ENCODE measurements at regions not wholly inside any gene's neighbourhood (a gene's known extent, or its start where the extent isn't known, plus 50 kb on each side); places are given as distances from the start of the nearest gene placed in this dataset.
A peak's percentile ranks its signal among the peaks of the same experiment; 100 is the strongest.

GRCh38 chr18:46282646-46283045 is 178.5 kb downstream of the HAUS1 start:
- no peak overlapping the region for H3K27ac ChIP-seq
- Mint-ChIP-seq H3K27me3 (ENCODE audit: insufficient read depth, low read depth) (no peaks in the 10 kb centered on the region), H3K4me1 (peaks cover 21% of the 10 kb centered on the region), H3K36me3 (no peaks in the 10 kb centered on the region), H3K9me3 (no peaks in the 10 kb centered on the region), H3K27ac (no peak overlapping the region), H3K4me3 (no peak overlapping the region)
- H3K4me1 ChIP-seq: peaks cover 18% of the 10 kb centered on the region
- no peak overlapping the region for H2AFZ ChIP-seq (replicated peaks)
- H3K4me2 ChIP-seq: no peak overlapping the region
- no peak for DNase-seq (ENCODE audit: low spot score)
- H3K9me3 ChIP-seq (ENCODE audit: low read depth): no peaks in the 10 kb centered on the region
- no peaks in the 10 kb centered on the region for H3K27me3 ChIP-seq
- no peak for TF ChIP-seq EZH2phosphoT487 (IDR thresholded peaks at IDR 0.05)
- TF ChIP-seq EZH2 (IDR thresholded peaks at IDR 0.05): no peak
- no peak for TF ChIP-seq CTCF (IDR thresholded peaks at IDR 0.05)
- no peaks in the 10 kb centered on the region for H3K36me3 ChIP-seq
- H3K79me2 ChIP-seq (ENCODE audit: low read depth): no peaks in the 10 kb centered on the region
- H4K20me1 ChIP-seq (ENCODE audit: low read depth): peaks cover 5% of the 10 kb centered on the region
- no peak overlapping the region for H3K9ac ChIP-seq
- H3F3A ChIP-seq (ENCODE audit: low read depth): peaks cover 19% of the 10 kb centered on the region
- no peak overlapping the region for H3K4me3 ChIP-seq

DNA sequence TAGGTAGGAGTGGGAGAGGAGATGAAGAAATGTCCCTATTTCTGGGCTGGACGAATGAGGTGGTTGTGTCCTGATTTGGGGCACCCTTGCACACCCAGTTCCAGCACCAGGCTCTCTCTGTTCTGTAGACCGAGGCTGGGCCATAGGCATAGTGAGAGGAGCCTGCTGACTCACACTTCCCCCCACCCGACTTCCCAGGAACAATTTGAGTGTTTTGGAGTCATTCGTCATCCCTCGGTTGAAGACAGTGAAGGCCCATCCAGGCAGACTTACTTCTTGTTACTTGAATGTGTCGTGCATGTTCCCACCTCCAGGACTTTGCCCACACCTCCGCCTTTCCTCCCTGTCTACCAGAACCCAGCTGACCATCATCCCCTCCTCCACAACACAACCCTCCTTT is 179.1 kb downstream of the HAUS1 start:
- Histone ChIP-seq H3K4me1 (peaks cover 18% of the 10 kb centered on the region), H3K9me3 (ENCODE audit: low read depth) (no peaks in the 10 kb centered on the region), H3K27ac (no peak overlapping the region), H3K36me3 (no peaks in the 10 kb centered on the region), H3K4me3 (no peak overlapping the region), H3K9ac (no peak overlapping the region), H3K27me3 (no peaks in the 10 kb centered on the region), H4K20me1 (ENCODE audit: low read depth) (peaks cover 5% of the 10 kb centered on the region), H3F3A (ENCODE audit: low read depth) (peaks cover 19% of the 10 kb centered on the region), H3K4me2 (peak overlapping the region; percentile 31), H2AFZ (replicated peaks) (no peak overlapping the region), H3K79me2 (ENCODE audit: low read depth) (no peaks in the 10 kb centered on the region)
- no peaks in the 10 kb centered on the region for H3K9me3 Mint-ChIP-seq
- DNase-seq (ENCODE audit: low spot score): no peak
- H3K36me3 Mint-ChIP-seq: no peaks in the 10 kb centered on the region
- H3K27me3 Mint-ChIP-seq (ENCODE audit: insufficient read depth, low read depth): no peaks in the 10 kb centered on the region
- H3K4me3 Mint-ChIP-seq: no peak overlapping the region
- H3K4me1 Mint-ChIP-seq: peaks cover 17% of the 10 kb centered on the region
- TF ChIP-seq EZH2 (IDR thresholded peaks at IDR 0.05) (no peak), EZH2phosphoT487 (IDR thresholded peaks at IDR 0.05) (no peak), CTCF (IDR thresholded peaks at IDR 0.05) (no peak)
- H3K27ac Mint-ChIP-seq: no peak overlapping the region

DNA sequence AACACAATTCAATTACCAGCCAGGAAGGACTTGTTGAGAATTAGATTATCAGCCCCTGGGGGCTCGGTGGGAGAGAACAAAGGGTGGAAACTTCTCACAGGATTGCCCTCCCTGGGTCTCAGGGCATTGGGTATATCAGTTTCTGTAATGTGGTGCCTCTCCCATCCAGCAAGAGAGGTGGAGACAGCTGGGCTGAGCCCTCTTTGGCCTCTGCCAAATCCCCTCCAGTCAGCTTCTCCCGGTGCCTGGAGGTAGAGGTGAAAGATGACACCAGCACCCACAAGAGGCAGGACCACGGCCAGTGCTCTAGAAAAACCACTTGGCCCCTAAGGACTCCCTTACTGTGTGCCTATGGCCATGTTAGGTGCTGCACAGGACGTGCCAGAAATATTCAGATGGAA is 179.7 kb downstream of the HAUS1 start:
- H2AFZ ChIP-seq (replicated peaks): no peak overlapping the region

More for the DNA sequence above, 179.7 kb downstream of the HAUS1 start:
- peak overlapping the region; percentile 31 for H3K4me2 ChIP-seq
- no peaks in the 10 kb centered on the region for H3K27me3 ChIP-seq
- no peak overlapping the region for H3K4me3 ChIP-seq
- peak; percentile 78 for DNase-seq (ENCODE audit: low spot score)
- H3K79me2 ChIP-seq (ENCODE audit: low read depth): no peaks in the 10 kb centered on the region
- peaks cover 18% of the 10 kb centered on the region for H3K4me1 ChIP-seq
- no peaks in the 10 kb centered on the region for H3K36me3 Mint-ChIP-seq
- no peaks in the 10 kb centered on the region for H3K9me3 ChIP-seq (ENCODE audit: low read depth)
- no peak overlapping the region for H3K4me3 Mint-ChIP-seq
- H3K36me3 ChIP-seq: no peaks in the 10 kb centered on the region
- TF ChIP-seq CTCF (IDR thresholded peaks at IDR 0.05) (no peak), EZH2phosphoT487 (IDR thresholded peaks at IDR 0.05) (no peak), EZH2 (IDR thresholded peaks at IDR 0.05) (no peak)
- H4K20me1 ChIP-seq (ENCODE audit: low read depth): peaks cover 5% of the 10 kb centered on the region
- H3K27ac Mint-ChIP-seq: no peak overlapping the region
- H3K9me3 Mint-ChIP-seq: no peaks in the 10 kb centered on the region
- peaks cover 19% of the 10 kb centered on the region for H3F3A ChIP-seq (ENCODE audit: low read depth)
- no peaks in the 10 kb centered on the region for H3K27me3 Mint-ChIP-seq (ENCODE audit: insufficient read depth, low read depth)
- no peak overlapping the region for H3K27ac ChIP-seq
- H3K4me1 Mint-ChIP-seq: peaks cover 16% of the 10 kb centered on the region
- no peak overlapping the region for H3K9ac ChIP-seq
